ENCODE measurements at regions not wholly inside any gene's neighbourhood (a gene's known extent, or its start where the extent isn't known, plus 50 kb on each side); places are given as distances from the start of the nearest gene placed in this dataset.

DNA sequence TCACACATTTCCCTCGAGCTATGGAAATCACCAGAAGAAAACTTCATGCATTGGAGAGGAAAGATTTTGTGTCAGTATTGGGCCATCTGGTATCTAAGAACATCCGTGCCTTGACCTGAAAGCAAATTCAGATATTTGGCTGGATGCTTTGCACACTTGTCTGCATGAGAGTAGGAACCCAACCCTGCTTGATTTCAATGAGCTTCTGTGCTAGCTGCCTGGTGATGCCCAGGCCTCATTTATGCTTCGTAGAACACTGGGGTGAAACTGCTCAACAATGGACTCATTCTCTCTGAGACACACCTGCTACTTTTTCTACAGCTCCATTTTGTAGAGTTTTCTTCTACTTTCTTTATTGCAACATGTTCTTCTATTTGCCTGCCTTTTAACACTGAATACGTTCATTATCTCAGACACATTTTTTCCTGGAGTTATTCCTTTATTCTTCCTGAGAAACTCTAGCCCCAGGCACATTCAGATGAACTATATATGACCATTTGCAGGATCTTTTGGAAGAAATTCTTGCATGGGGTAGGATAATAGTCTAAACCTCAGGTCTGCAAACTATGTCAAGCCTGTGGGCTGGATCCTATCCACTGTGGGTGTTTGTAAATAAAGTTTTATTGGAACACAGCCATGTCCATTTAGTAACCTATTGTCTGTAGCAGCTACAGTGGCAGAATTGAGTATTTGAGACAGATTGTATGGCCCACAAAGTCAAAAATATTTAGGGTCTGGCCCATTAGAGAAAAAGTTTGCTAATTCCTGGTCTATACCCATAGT lies 83.8 kb upstream of the CLCN4 start:
- Histone ChIP-seq H3K4me1 (no peaks in the 10 kb centered on the region), H3K27ac (no peak overlapping the region), H3K36me3 (no peaks in the 10 kb centered on the region), H3K9me3 (no peaks in the 10 kb centered on the region), H3K27me3 (no peaks in the 10 kb centered on the region), H3K4me3 (no peak overlapping the region)
- no peak for DNase-seq
- intact Hi-C loops (cut with DNase I; ENCODE audit: low total_unique reads): no loop called here
- TF ChIP-seq, protein P1, sequence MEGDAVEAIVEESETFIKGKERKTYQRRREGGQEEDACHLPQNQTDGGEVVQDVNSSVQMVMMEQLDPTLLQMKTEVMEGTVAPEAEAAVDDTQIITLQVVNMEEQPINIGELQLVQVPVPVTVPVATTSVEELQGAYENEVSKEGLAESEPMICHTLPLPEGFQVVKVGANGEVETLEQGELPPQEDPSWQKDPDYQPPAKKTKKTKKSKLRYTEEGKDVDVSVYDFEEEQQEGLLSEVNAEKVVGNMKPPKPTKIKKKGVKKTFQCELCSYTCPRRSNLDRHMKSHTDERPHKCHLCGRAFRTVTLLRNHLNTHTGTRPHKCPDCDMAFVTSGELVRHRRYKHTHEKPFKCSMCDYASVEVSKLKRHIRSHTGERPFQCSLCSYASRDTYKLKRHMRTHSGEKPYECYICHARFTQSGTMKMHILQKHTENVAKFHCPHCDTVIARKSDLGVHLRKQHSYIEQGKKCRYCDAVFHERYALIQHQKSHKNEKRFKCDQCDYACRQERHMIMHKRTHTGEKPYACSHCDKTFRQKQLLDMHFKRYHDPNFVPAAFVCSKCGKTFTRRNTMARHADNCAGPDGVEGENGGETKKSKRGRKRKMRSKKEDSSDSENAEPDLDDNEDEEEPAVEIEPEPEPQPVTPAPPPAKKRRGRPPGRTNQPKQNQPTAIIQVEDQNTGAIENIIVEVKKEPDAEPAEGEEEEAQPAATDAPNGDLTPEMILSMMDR (IDR thresholded peaks at IDR 0.05): no peak
- no peak for TF ChIP-seq POLR2A (IDR thresholded peaks at IDR 0.05)

DNA sequence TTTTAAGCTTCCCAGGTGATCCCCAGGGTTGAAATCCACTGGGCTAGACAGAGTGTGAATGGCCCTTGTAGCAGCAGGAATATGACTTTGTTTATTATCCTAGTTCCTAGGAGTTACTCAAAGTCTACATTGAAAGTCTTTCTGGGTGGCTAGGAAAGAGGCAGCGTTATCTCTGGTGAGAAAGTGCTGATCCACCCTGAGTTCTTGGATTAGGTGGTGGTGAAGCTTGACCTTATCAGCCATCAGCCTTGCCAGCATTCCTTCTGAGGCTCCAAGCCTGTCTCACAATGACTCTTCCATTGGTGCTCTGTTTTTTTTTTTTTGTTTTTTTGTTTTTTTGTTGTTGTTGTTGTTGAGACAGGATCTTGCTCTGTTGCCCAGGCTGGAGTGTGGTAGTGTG lies 83.1 kb upstream of the CLCN4 start:
- TF ChIP-seq, protein P1 (IDR thresholded peaks at IDR 0.05): no peak
- no peak for TF ChIP-seq POLR2A (IDR thresholded peaks at IDR 0.05)
- no peaks in the 10 kb centered on the region for H3K9me3 ChIP-seq
- no peak overlapping the region for H3K4me3 ChIP-seq
- H3K27me3 ChIP-seq: no peaks in the 10 kb centered on the region
- no peak overlapping the region for H3K27ac ChIP-seq
- H3K4me1 ChIP-seq: no peaks in the 10 kb centered on the region
- no peak for DNase-seq
- no peaks in the 10 kb centered on the region for H3K36me3 ChIP-seq
- intact Hi-C loops (cut with DNase I; ENCODE audit: low total_unique reads): no loop called here

DNA sequence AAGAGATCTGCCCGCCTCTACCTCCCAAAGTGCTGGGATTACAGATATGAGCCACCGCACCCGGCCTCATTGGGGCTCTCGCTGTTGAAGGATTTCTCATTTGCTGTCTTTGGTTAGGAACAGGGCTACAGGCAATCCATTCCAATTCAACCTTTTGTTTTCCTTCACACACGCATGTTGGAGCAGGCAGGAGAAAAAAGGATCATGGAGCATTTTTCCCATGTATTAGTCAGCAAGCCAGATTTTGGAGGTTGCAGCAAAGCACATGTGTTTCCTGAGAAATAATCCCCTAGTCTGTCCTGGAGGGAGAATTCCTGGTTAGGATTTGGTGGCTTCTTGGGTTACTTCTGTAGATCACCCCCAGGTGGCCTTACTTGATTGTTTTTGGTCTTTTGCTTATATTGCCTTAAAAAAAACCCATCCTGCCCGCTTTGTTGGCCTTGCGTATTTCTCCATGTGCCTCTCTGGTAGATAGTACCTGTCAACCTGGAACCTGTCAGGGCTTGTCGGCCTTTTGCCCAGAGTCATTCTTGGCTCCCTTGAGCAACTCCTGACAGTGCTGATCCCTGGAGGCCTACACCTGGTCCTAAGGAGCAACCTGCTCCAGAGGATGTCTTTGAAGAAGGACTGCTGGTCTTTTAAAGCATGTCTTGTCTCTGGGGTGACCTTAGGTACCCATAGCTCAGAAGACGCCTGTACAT lies 82.4 kb upstream of the CLCN4 start:
- Histone ChIP-seq H3K4me1 (no peaks in the 10 kb centered on the region), H3K27me3 (no peaks in the 10 kb centered on the region), H3K27ac (no peak overlapping the region), H3K4me3 (no peak overlapping the region), H3K9me3 (no peaks in the 10 kb centered on the region), H3K36me3 (no peaks in the 10 kb centered on the region)
- DNase-seq: no peak
- intact Hi-C loops (cut with DNase I; ENCODE audit: low total_unique reads): no loop called here
- no peak for TF ChIP-seq POLR2A (IDR thresholded peaks at IDR 0.05)
- TF ChIP-seq, protein P1 (IDR thresholded peaks at IDR 0.05): no peak

DNA sequence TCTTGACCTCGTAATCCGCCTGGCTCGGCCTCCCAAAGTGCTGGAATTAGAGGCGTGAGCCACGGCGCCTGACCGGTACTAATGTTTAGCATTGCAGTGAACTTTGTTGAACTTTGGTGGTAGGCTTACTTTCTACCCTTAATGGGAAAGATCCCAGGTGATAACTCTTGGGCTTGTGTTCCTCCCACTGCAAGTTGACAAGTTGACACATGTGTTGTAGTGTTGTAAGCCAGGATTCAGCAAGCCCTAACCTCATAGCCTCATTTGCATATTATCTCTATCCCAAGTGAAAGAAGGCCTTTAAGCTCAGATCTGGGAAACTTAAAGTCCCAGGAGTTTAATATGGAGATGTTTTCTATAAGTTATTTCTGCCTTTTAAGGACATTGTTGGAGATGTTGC lies 80.0 kb upstream of the CLCN4 start:
- intact Hi-C loops (cut with DNase I; ENCODE audit: low total_unique reads): no loop called here
- DNase-seq: no peak
- Histone ChIP-seq H3K9me3 (no peaks in the 10 kb centered on the region), H3K4me1 (no peaks in the 10 kb centered on the region), H3K36me3 (no peaks in the 10 kb centered on the region), H3K27ac (no peak overlapping the region), H3K27me3 (no peaks in the 10 kb centered on the region), H3K4me3 (no peak overlapping the region)
- TF ChIP-seq POLR2A (IDR thresholded peaks at IDR 0.05): no peak
- TF ChIP-seq, protein P1 (IDR thresholded peaks at IDR 0.05): no peak

DNA sequence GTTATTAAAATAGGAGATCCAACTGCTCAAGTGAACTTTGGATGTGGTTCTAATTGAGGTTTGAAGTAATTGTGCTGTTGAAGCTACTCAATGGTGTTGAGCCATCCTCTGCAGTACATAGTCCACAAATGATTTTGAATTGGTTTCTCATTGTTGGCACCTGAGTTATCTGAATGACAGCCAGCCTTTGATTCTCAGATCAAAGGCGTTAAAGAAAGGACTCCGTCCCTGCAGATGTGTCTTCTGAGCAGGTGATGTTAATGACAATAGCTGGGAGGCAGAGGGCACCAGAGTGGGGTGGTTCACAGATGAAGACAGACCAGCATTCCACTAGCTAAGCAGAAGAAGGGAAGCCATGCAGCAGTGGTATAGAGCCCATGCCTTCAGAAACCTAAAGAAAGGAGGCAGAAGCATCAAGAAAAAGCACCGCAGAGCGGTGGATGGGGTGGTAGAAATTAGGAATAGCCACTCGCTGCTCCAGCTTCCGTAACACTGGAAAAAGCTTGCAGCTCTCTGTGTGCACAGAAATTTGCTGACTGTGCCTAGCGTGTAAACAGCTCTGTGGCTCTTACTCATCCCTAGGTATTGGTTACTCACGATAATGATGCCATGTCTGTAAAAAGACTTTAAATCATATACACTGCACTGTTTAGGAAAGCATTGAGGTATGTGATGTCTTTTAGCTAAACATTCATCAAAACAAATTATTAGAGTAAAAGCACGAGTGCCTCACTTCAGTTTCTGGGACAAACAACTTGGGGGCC lies 79.2 kb upstream of the CLCN4 start:
- TF ChIP-seq POLR2A (IDR thresholded peaks at IDR 0.05): no peak
- TF ChIP-seq, protein P1 (IDR thresholded peaks at IDR 0.05): no peak
- no peak overlapping the region for H3K27ac ChIP-seq

More for the DNA sequence above, 79.2 kb upstream of the CLCN4 start:
- H3K4me3 ChIP-seq: no peak overlapping the region
- no peaks in the 10 kb centered on the region for H3K4me1 ChIP-seq
- H3K36me3 ChIP-seq: no peaks in the 10 kb centered on the region
- intact Hi-C loops (cut with DNase I; ENCODE audit: low total_unique reads): no loop called here
- DNase-seq: no peak
- H3K27me3 ChIP-seq: no peaks in the 10 kb centered on the region
- no peaks in the 10 kb centered on the region for H3K9me3 ChIP-seq

Measured in uterus (tissue), 3 donors.